GM12878 (cell line): ENCODE measurements at regions not wholly inside any gene's neighbourhood (a gene's known extent, or its start where the extent isn't known, plus 50 kb on each side); places are given as distances from the start of the nearest gene placed in this dataset.

Source experiments
- EP300 ChIP-seq, 2 experiments: fragments of 150-350 bp in 1 of 2; IDR thresholded peaks; 2 replicates each; pipeline ENCODE4 v1.6.1; 2011 to 2012; ENCODE audit warnings: low read depth in 2 of 2, low read length in 2 of 2, borderline replicate concordance in 1 of 2, improper control_type of control experiment in 1 of 2, inconsistent platforms in 1 of 2; ENCODE audit not compliant: control insufficient read depth in 1 of 2
- IKZF2 ChIP-seq, 2 experiments: fragments of 450-650 bp; IDR thresholded peaks; 2 replicates each; pipeline ENCODE4 v1.6.1; 2017; ENCODE audit warnings: mild to moderate bottlenecking in 2 of 2, moderate library complexity in 2 of 2
- KAT2A ChIP-seq: conservative IDR thresholded peaks from 2 replicates; pipeline ENCODE4 v1.6.1; 2011; ENCODE audit warnings: low read depth, low read length; ENCODE audit not compliant: control insufficient read depth
- POLR2A ChIP-seq: IDR thresholded peaks from 2 replicates; pipeline ENCODE4 v1.6.1; 2011; ENCODE audit warnings: low read depth, mild to moderate bottlenecking, low read length
- SMAD5 ChIP-seq: IDR thresholded peaks from 2 replicates; pipeline ENCODE4 v1.6.1; 2016; ENCODE audit warnings: antibody characterized with exemption, low read depth
- SP1 ChIP-seq: IDR thresholded peaks from one replicate; pipeline ENCODE4 v1.6.1; 2011; ENCODE audit warnings: low read depth, low read length
- SPI1 ChIP-seq: IDR thresholded peaks from 2 replicates; pipeline ENCODE4 v1.6.1; 2011; ENCODE audit warnings: low read depth, mild to moderate bottlenecking, low read length, moderate library complexity, borderline replicate concordance; ENCODE audit not compliant: insufficient read depth
- SRF ChIP-seq, 2 experiments: IDR thresholded peaks; 2 replicates each; pipeline ENCODE4 v1.6.1; 2011; ENCODE audit warnings: low read depth in 2 of 2, low read length in 2 of 2, mild to moderate bottlenecking in 1 of 2, moderate library complexity in 1 of 2
- YY1 ChIP-seq: IDR thresholded peaks from 2 replicates; pipeline ENCODE4 v1.6.1; 2011; ENCODE audit warnings: low read depth, mild to moderate bottlenecking, low read length
- TF ChIP-seq, protein P1 (sequence below): fragments of 450-650 bp; IDR thresholded peaks from 2 replicates; pipeline ENCODE4 v1.6.1; 2016; ENCODE audit warnings: mild to moderate bottlenecking, moderate library complexity, borderline replicate concordance
- TF ChIP-seq, protein P2 (sequence below): IDR thresholded peaks from 2 replicates; pipeline ENCODE4 v1.6.1; 2012; ENCODE audit warnings: low read depth, low read length, improper control_type of control experiment

DNA sequence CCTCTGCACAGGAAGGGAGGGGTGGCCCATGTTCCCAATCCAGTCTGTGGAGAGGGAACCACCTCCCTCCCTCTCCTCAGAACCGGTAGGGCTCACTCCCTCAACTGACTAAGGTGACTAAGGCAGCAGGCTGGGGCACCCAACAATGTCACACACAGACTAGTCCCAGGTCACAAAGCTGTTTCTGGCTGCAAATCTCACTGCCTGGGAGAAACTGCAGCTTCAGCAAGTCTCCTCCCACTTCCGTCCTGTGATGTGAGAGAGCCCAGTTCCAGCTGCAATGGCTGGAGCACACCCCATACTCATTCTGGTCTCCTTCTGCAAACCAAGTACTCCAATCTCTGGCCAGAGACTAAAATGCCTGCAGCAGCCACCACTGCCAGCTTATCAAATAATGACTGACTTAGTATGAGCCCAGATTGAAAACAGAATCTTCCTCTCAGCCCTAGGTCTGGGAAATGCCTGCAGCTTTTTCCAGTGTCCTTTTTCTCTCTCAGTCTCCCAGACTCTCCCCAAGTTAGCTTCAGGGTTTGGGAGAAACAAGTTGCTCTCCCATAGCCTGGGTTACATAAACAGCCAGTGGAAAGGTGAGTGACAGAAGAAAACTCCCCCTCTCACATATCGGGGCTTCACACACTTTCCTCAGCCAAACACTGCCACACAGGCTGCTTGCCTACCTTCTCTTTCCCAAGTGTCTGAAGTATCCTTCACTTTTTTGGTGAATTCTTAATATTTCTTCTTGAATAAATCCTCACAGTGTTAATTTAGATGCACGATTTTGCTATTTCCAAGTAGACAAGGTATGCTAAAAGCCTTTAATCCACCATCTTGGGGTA lies 247.4 kb upstream of the RASA1 start (continued):
- TF ChIP-seq, protein P1, sequence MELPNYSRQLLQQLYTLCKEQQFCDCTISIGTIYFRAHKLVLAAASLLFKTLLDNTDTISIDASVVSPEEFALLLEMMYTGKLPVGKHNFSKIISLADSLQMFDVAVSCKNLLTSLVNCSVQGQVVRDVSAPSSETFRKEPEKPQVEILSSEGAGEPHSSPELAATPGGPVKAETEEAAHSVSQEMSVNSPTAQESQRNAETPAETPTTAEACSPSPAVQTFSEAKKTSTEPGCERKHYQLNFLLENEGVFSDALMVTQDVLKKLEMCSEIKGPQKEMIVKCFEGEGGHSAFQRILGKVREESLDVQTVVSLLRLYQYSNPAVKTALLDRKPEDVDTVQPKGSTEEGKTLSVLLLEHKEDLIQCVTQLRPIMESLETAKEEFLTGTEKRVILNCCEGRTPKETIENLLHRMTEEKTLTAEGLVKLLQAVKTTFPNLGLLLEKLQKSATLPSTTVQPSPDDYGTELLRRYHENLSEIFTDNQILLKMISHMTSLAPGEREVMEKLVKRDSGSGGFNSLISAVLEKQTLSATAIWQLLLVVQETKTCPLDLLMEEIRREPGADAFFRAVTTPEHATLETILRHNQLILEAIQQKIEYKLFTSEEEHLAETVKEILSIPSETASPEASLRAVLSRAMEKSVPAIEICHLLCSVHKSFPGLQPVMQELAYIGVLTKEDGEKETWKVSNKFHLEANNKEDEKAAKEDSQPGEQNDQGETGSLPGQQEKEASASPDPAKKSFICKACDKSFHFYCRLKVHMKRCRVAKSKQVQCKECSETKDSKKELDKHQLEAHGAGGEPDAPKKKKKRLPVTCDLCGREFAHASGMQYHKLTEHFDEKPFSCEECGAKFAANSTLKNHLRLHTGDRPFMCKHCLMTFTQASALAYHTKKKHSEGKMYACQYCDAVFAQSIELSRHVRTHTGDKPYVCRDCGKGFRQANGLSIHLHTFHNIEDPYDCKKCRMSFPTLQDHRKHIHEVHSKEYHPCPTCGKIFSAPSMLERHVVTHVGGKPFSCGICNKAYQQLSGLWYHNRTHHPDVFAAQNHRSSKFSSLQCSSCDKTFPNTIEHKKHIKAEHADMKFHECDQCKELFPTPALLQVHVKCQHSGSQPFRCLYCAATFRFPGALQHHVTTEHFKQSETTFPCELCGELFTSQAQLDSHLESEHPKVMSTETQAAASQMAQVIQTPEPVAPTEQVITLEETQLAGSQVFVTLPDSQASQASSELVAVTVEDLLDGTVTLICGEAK: no peak
- TF ChIP-seq YY1 (peak; percentile 45; the same call in 1 of the 2 replicates), SPI1 (peak; percentile 68; the same call in 1 of the 2 replicates), POLR2A (peak; percentile 53), EP300 (IDR thresholded peaks at IDR 0.05; ENCODE audit: borderline replicate concordance in 1 of 2, control insufficient read depth in 1 of 2, low read depth in 2 of 2, low read length in 2 of 2) (no peak), KAT2A (no peak), SP1 (no peak), IKZF2 (IDR thresholded peaks at IDR 0.05) (no peak), SMAD5 (no peak), SRF (IDR thresholded peaks at IDR 0.05; ENCODE audit: low read depth in 2 of 2, low read length in 2 of 2) (no peak)
- TF ChIP-seq, protein P2, sequence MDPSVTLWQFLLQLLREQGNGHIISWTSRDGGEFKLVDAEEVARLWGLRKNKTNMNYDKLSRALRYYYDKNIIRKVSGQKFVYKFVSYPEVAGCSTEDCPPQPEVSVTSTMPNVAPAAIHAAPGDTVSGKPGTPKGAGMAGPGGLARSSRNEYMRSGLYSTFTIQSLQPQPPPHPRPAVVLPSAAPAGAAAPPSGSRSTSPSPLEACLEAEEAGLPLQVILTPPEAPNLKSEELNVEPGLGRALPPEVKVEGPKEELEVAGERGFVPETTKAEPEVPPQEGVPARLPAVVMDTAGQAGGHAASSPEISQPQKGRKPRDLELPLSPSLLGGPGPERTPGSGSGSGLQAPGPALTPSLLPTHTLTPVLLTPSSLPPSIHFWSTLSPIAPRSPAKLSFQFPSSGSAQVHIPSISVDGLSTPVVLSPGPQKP: 0 out of 2 replicates have a peak, but pooled peaks have one; percentile 9
- TF ChIP-seq, all 136 proteins: peak for 5
